Esophagus squamous epithelium (tissue), 4 donors: ENCODE measurements at regions not wholly inside any gene's neighbourhood (a gene's known extent, or its start where the extent isn't known, plus 50 kb on each side); places are given as distances from the start of the nearest gene placed in this dataset.

Source experiments
- POLR2A ChIP-seq, 4 donors: fragments of 450-650 bp; IDR thresholded peaks; one replicate each; pipeline ENCODE4 v1.6.1; 2017; ENCODE audit warnings: antibody characterized with exemption in 4 of 4, mild to moderate bottlenecking in 4 of 4, moderate library complexity in 3 of 4
- TF ChIP-seq, protein P1 (sequence below), 6 experiments: fragments of 450-650 bp in 4 of 6; fragments of 200-600 bp in 2 of 6; sonication (generic) in 2 of 6; IDR thresholded peaks; one replicate each; pipeline ENCODE4 v1.5.1; 2016 to 2019; ENCODE audit warnings: antibody characterized with exemption in 6 of 6, mild to moderate bottlenecking in 4 of 6, moderate library complexity in 4 of 6

GRCh38 chr13:50539791-50540530 lies 303.5 kb downstream of the DLEU7 start:
- TF ChIP-seq, protein P1, sequence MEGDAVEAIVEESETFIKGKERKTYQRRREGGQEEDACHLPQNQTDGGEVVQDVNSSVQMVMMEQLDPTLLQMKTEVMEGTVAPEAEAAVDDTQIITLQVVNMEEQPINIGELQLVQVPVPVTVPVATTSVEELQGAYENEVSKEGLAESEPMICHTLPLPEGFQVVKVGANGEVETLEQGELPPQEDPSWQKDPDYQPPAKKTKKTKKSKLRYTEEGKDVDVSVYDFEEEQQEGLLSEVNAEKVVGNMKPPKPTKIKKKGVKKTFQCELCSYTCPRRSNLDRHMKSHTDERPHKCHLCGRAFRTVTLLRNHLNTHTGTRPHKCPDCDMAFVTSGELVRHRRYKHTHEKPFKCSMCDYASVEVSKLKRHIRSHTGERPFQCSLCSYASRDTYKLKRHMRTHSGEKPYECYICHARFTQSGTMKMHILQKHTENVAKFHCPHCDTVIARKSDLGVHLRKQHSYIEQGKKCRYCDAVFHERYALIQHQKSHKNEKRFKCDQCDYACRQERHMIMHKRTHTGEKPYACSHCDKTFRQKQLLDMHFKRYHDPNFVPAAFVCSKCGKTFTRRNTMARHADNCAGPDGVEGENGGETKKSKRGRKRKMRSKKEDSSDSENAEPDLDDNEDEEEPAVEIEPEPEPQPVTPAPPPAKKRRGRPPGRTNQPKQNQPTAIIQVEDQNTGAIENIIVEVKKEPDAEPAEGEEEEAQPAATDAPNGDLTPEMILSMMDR (IDR thresholded peaks at IDR 0.05) = no peak
- TF ChIP-seq POLR2A (IDR thresholded peaks at IDR 0.05) = no peak
